Kasumi-1 (cell line): ENCODE measurements at regions not wholly inside any gene's neighbourhood (a gene's known extent, or its start where the extent isn't known, plus 50 kb on each side); places are given as distances from the start of the nearest gene placed in this dataset.
A peak's percentile ranks its signal among the peaks of the same experiment; 100 is the strongest.
"Not testable (repeated sequence)": the region's sequence is repeated elsewhere in the genome, so short reads cannot be mapped to it uniquely, and the experiment has no call there.

Experiments used
- DNase-seq, 2 experiments: peaks; one replicate each; lab custom pipeline; 2025; lab: John Stamatoyannopoulos, UW

DNA sequence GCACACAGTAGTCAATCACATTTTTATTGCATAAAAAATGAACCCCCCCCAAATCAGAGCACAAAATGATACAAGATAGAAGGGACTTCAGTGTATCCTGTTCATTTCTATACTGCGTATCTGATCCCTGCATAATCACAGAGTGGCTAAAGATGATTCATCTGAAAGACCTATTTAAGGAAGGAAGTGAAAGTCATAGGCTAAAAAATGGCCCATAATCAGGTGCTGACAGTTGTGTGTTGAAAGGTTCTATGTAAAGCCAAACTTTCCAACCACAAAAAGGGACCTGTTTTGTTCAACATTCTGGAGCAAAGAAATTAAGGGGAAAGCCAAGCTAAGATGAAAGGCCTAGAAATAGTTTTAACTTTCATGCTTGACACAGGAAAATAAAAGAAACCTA is 147.8 kb upstream of the ATP2B1 start:
- peak; percentile 48 to 74 for DNase-seq

DNA sequence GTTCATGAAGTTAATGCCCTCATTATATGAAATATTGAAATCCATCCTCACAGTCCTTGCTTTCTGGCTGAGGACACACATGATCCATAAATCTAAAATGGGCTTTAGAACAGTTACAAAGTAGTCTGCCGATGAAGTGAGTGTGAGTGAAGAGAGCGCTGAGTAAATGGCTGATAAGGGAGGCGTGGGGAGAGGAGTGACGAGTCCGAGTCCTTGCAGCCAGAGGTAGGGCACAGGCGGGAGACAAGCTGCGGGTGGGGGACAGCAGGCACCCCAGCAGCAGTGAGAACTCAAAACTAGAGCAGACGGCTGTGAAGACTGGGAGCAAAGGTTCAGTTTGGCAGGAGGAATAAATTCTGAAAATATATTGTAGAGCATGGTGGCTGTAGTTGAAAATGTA is 140.1 kb upstream of the ATP2B1 start:
- no peak for DNase-seq

DNA sequence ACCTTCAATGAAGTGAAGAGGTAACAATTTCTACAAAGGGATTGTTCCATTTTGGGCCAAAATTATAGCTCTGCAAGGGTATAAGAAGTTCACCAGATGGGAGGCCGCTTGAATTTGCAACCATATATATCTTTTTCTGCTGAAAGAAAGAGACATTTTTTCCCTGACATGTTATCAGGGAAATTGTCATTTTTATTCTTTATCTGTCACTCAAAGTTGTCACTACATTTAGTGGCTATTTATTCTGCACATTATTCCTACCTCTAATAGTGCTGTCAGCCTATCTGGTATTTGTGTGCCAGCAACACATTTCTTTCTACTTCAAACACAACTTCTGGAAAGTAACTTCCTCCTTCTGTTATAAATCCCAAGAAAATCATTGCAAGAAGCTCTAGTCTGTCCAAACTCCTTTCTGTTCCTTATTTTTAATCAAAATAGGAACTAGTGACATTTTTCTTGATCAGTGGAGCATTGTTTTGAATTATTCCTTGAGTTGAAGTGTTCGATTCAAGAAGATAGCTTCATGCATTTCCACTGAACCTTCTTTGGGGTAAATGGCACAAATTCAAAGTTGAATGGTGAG is 137.9 kb upstream of the ATP2B1 start:
- DNase-seq, result peak; percentile 38 to 50

DNA sequence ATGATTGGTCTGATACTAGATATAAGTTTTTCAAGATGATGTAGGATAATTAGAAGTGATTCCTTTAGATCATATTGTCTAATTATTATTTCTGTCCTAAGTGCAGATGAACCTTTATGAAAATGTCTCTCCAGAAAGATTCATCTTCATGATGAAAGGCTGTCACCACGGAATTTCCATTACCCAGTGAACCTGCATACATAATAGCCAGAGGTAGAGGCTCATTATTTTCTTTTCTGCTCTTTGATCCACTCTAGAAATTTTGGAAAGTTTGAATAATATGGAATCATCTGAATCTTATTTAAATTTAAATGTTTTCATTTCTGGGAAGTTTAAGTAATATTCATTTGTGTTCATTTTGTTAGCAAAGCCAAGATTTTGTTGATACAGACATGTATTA is 137.1 kb upstream of the ATP2B1 start:
- no peak for DNase-seq

DNA sequence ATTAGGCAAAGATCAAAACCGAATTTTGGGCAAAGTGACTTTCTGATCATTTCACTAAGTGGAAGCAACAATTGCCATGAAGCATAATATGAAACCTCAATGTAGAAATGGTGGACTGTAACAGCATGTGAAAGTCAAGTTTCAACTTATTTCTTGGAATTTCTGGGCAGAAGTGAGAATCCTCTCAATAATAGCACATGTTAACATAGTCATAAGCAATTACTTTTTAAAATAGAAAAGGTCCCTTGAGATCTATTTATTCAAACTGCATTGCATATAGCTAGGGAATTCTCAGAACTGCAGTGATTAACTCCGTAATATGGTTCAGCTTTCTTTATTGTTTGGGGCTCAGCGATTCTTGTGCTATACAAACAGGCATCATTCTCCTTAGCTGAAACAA is 136.7 kb upstream of the ATP2B1 start:
- DNase-seq, result no peak

DNA sequence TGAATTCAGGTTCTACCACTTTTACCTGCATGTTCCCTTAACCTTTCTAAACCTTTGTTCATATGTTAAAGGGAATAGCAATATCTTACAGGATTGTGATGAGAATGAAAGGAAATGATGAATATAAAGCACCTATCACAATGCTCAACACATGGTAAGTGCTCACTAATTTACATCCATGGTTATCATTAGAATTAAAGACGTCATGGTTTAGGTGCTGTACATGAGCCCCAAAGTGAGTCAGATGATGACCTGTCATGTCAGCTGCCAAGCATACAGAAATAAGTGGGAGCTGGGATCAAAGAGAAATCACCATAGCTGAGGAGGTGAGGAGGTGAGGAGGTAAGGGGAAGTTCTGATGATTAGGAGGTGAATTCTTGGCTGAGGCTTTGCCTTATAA is 135.9 kb upstream of the ATP2B1 start:
- no peak for DNase-seq

DNA sequence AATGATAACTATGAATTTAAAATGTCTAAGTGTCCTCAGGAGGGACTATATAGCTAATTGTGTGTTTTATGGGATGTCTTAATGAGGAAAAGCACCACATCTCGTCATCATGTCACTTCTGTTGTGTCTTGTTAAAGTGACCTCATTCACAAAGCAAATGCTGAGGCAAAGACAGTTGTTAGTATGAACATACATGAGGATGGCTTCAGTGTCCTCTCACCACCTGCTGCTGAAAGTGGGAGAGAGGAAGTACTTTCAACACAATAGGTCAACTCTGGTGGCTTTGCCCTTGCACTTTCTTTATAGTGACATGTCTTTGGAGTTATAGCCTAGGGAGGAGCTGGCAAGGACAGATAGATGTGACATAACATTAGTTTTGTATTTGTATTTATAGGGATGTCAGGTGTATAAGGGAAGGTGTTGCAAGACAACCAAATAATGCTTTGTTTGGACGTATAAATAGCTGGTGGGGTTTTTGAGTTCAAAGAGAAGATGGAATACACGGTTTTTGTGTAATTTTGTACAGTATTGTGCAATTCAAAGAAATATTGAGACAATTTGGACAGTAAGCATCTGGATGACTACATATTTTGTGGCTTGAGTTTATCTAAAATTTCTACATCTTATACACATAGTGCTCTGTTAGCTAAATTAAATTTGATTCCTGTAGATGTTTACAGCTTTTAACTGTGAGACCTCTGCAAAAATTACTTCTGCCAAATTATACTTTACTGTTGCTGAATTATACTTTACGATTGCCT is 131.7 kb upstream of the ATP2B1 start:
- DNase-seq, result no peak

DNA sequence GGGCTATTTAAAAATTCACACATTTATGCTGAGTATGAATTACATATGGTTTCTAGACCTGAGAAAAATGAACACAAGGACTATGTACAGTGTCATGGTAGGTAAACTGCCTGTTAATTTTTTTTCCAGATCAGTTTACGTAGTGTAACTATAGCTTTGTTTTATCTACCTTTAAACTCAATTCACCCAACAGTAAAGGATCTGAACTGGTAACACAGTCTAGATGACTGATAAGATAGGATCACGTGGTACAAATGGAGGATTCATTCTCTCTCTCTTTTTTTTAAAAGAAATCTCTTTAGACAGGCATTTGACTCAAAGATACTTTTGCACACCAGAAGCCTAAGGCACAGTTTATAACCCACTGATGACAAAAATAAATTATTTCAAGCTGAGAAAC is 130.8 kb upstream of the ATP2B1 start:
- DNase-seq, result no peak

DNA sequence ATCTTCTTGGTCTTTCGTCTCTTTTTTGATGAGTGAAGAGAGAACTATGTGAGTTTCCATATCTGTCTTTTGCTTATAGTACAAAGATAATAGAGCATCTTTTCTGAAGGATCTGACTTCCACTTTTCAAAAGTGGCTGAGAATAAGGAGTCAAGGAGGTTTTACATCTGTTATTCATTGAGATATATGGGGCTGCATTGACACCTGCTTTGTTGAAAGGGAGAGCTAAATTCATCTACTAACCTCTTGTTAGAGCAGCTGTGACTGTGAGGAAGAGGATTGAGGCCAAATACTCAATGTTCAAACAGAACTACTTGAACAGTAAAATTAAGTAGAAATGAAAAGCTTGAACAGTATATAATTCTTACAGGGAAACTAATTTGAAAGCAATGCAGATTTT is 130.2 kb upstream of the ATP2B1 start:
- DNase-seq, result no peak

DNA sequence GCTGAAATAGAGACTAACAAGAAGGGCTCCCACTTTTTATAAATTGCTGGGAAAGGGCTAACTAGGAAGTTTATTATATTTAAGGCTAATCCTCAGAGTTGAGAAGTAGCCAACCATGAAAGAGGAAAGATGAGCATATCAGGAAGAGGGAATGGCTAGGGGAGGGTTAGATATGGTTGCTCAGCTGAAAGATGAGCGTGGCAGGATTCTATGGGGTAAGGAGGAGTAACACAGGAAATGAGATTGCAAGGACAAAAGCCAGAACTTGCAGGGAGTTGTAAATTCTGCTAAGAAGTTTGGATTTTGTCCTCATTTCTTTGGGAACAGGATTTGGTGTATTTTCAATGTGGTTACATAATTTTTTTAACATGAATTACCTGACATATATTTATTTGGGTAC is 127.4 kb upstream of the ATP2B1 start:
- DNase-seq, result no peak

DNA sequence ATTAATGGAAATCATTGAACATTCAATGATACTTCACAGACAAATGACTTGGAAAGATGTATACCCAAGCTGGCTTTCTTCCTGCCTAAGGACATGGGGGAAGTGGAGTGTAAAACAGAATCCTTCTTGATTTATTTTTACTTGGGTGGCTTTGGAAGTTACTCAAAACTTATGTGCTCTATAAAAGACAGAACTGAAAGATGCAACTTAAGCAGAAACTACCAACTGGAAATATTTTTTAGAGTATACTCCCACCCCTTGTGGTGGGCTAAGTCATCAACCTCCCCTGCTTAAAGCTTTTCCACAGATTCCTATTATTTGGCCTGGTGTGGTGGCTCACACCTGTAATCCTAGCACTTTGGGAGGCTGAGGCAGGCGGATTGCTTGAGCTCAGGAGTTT is 126.0 kb upstream of the ATP2B1 start:
- no peak for DNase-seq

DNA sequence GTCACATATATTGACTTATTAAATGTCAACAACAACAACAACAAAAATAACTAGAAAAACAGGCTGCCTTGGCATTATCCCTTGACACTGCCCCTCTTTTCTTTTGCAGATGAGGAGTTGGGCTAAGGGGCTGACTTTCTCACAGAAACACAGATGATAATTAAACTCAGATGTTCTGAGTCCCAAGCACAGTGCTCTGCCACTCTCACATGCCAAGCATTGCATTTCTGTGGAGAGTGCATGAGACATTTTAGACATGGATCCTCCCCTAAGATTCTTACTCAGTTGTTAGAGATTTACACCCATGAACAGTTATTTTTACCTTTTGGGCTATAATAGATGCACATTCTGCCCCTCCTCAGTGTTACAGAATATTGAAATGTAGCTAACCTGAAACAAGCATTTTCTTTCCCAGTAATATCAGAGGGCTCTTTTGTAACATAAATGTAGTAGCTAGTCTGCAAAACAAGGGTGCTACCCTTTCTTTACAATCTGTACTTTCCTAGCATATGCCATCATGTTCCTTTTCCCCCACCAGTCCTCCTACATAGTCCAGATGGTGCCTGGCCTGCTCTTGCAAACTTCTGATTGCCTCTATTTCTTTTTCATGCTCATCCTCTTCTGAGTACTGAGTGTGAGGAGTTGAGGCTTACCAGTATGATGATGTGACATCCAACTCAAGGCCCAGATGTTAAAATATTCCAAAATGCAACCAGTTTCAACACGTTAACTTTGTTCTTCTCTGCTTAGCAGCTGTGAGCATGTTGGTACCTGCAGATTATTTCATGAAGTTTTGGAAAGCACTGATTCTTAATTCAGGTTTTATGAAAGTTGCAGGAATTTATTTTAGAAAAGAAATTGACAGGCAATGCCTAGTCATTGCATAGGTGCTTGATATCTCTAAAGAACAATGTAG is 125.0 kb upstream of the ATP2B1 start:
- no peak for DNase-seq

DNA sequence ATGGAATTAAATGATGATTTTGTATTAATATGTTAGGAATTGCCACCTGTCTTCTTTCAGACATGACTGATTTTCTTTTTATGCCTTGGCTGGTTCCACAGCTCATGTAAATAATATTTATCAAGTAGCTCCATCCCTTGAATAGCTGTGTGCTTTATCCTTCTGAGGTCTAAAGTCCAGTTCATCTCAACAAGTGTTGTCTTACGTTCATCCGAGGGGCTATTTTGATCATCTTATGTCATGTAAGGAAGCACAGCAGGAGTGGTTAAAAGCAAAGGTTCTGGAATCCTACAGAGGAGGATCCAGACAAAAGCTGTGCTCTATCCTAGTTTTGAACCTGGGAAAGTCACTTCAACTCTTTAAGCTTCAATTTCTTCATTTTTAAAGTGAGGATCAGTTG is 123.7 kb upstream of the ATP2B1 start:
- DNase-seq, result no peak

DNA sequence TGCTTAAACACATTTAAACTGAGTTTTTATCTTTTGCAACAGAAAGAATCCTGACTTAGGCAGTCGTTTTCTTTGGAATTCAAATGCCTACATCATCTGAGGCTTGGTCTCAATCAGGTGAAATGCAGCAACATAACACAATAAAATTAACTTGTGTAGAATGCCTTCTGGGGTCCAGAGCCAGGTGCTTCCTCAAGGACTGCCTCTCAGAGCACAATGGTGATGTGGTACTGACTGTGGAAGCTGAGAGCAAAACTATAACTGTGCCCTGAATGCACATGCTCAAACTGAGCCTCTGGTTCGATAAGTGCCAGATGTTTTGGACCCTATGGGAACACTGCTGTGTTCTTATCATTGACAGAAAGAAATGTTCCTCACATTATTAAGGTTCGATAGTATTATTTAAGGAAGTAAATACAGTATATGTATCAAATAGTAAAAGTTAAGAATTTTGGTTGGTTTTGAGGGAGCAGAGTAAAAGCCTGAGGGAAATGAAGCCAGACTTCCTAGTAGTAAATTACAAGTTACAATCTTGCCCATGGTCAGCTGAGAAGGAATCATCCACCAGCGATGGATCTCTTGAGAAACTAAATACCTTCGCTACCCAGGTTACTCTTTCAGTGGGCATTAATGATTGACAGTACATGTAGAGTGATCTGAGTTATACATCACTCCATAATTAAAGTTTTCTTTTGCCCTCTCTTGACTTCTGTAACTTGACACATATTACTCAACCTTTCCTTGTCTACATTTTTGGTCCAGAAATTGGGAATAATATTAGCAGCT is 122.9 kb upstream of the ATP2B1 start:
- no peak for DNase-seq

DNA sequence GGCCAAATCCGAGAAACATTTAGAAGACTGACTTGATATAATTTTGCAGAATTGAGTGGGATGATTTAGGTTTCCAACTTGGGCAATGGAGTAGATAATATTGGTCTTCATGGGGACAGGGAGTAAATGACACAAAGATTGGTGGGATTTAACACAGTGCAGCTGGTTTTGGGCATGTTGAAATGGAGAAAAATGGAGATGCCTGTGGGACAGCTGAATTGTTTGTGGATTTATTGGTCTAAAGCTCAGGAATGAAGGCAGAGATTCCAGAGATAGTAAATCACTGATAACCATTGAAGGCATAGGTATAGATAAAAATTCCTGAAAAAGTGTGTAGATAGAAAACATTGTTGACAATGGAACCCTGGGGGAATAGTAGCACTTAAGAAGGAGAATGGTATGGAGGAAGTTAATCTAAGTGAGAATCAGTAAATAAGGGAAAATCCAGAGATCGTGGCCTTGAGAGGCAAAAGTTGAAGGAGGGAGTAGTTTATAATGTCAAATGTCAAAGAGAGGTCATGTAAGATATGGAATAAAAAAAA is 120.9 kb upstream of the ATP2B1 start:
- DNase-seq, result no peak

DNA sequence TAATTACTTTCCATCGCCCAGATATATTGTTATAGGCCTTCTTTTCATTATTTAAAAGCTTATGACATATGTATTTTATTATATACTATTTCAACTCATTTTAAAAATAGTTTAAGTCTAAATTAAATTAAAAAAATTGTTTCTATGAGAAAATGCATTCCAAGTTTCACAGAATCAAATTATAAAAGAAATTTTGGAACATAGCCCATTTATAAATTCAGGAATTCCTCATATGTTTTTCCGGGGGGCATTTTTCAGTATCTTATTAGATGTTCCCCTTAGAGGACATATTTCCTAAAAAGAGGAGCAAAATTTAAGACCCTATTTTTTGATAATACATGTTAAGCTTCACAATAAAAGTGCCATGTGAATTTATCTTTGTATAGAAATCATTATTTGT is 119.9 kb upstream of the ATP2B1 start:
- no peak for DNase-seq

DNA sequence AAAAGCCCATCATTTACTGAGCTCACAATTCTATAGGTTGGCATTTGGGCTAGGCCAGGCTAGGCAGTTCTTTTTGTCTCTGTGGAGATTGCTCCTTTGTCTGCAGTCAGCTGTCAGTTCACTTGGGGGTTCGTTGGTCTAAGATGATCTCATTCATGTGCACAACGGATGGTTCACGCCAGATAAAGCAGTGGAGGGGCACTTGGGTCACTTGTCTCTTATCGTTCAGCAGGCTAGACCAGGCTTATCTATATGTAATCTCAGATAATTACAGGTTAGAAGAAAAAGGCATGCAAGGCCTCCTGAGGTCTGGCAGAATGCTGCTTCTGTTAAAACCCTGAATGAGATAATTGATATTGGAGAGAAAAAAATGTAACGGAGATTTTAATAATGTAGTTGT is 119.0 kb upstream of the ATP2B1 start:
- DNase-seq, result no peak

DNA sequence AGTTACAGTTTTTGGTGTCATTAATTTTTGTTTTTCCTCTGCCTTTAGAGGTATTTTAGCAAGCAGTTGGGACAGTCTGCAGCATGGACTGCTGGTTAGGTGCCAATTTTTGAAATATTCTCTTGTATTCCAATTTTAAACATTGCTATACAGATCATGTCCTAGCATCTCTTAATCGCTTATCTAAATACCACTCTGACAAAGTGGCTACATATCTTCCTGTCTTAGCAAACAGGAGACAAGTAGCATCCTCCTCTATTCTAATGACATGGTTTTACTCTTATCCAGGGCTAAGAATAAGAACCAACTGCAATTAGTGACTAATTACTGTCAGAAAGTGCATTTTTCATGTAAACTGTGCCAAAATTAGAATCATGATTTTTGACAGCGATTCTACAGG is 117.8 kb upstream of the ATP2B1 start:
- DNase-seq, result no peak

DNA sequence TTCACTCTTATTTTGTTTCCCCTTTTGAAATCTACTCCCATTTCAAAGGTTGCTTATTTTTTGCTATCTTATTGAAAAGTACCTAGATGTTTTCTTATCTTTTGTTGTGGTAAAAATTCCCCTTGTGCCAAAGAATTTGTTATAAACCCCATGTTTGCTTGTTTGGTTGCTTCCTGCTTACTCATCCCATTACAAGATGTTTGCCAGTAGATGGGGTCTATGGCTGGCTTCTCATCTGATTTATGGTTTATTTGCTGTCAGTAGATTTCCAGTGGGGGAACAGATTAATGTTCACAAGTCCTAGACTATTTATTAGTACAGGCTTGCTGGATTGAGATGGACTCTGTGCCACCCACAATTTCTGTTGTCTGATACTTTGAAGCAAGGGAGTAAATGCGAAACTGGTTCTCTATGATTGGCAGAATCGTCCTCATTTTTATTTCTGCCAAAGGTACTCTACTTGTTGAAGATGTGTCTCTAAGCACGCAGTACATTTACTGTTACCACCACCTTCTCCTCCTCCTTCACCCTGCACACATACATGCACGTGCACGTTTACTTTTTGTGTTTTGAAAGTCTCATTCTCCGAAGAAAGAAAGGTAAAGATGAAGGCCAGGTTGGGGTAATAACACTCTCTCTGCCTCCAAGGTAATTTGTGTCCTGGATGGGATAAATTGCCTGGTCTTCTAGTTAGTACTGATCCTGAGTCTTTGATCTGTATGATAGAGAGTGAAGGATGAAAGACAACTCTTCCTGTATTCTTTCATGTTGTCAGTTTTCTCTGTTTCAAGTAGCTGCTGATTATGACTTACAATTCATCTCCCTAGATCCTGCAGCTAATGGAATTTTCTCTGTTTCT is 117.2 kb upstream of the ATP2B1 start:
- no peak for DNase-seq

DNA sequence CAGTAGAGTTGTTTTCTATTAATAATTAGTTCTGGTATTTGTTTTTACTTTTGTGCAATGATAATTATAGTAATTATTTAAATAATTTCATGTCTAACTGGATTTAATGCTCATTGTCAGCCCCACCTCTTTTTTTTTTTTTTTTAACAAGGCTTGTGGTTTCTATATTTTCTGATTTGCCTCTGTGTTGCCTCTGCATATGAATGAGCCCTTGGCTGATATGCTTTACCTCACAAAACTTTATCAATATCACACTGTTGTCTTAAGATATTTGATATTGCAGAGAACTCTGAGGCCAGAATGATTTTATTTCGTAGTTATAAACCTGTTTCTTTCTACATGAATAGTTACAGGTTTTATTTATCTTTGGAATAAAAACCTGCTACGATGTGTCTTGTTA is 116.2 kb upstream of the ATP2B1 start:
- DNase-seq, result no peak

DNA sequence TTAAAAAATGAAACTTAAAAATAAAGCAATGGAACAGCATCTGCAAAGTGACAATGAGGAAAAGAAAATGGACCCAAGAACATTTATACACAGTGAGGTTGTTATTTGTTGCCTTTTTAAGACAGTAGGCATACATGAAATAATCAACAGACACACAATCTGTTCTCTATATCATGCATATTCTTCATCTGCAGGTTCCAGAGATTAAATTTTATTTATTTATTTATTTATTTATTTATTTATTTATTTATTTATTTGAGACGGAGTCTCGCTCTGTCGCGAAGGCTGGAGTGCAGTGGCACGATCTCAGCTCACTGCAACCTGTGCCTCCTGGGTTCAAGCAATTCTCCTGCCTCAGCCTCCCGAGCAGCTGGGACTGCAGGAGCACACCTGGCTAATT is 114.4 kb upstream of the ATP2B1 start:
- not testable (repeated sequence) for DNase-seq
